ENCODE measurements at regions not wholly inside any gene's neighbourhood (a gene's known extent, or its start where the extent isn't known, plus 50 kb on each side); places are given as distances from the start of the nearest gene placed in this dataset.

DNA sequence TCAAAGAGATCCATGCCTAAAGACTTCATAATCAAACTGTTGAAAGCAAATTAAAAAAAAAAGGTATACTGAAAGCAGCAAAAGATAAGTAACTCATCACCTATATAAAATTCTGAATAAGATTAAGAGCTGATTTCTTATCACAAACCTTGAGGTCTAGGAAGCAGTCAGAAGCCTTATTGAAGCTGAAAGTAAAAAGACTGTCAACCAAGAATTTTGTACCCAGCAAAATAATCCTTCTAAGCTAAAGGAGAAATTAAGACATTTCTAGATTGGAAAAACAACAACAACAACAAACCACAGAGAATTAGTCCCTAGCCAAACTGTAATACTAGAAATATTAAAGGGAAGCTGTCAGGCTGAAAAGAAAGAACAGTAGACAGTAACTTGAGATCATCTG lies 622.9 kb downstream of the PCDH7 start:
- no peak overlapping the region for H3K27ac ChIP-seq (ENCODE audit: low read depth, low read length, poor library complexity, severe bottlenecking)
- H3K36me3 ChIP-seq (ENCODE audit: insufficient read depth, low read length) = no peaks in the 10 kb centered on the region
- H3K79me2 ChIP-seq (ENCODE audit: insufficient read depth, low read length) = no peaks in the 10 kb centered on the region
- H3K4me1 ChIP-seq (ENCODE audit: insufficient read depth, low read length, severe bottlenecking) = no peaks in the 10 kb centered on the region
- H3K27me3 ChIP-seq (ENCODE audit: insufficient read depth, low read length) = no peaks in the 10 kb centered on the region
- no peak overlapping the region for H3K4me2 ChIP-seq (ENCODE audit: low read length)
- no peaks in the 10 kb centered on the region for H4K20me1 ChIP-seq (ENCODE audit: insufficient read depth, low read length)
- no peak overlapping the region for H3K9ac ChIP-seq (ENCODE audit: low read length)
- TF ChIP-seq, protein P1, sequence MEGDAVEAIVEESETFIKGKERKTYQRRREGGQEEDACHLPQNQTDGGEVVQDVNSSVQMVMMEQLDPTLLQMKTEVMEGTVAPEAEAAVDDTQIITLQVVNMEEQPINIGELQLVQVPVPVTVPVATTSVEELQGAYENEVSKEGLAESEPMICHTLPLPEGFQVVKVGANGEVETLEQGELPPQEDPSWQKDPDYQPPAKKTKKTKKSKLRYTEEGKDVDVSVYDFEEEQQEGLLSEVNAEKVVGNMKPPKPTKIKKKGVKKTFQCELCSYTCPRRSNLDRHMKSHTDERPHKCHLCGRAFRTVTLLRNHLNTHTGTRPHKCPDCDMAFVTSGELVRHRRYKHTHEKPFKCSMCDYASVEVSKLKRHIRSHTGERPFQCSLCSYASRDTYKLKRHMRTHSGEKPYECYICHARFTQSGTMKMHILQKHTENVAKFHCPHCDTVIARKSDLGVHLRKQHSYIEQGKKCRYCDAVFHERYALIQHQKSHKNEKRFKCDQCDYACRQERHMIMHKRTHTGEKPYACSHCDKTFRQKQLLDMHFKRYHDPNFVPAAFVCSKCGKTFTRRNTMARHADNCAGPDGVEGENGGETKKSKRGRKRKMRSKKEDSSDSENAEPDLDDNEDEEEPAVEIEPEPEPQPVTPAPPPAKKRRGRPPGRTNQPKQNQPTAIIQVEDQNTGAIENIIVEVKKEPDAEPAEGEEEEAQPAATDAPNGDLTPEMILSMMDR (IDR thresholded peaks at IDR 0.05; ENCODE audit: low read length) = no peak
- TF ChIP-seq EZH2 (IDR thresholded peaks at IDR 0.05; ENCODE audit: borderline replicate concordance, low read length) = no peak
- H3K9me3 ChIP-seq (ENCODE audit: low read length) = no peaks in the 10 kb centered on the region
- H3K9me2 ChIP-seq (ENCODE audit: low read depth, low read length) = no peaks in the 10 kb centered on the region
- no peak overlapping the region for H3K4me3 ChIP-seq (ENCODE audit: low read depth, low read length, poor library complexity, severe bottlenecking)
- H2AFZ ChIP-seq (ENCODE audit: low read length) = no peak overlapping the region
- H3F3A ChIP-seq (ENCODE audit: insufficient read depth, low read length) = no peaks in the 10 kb centered on the region

DNA sequence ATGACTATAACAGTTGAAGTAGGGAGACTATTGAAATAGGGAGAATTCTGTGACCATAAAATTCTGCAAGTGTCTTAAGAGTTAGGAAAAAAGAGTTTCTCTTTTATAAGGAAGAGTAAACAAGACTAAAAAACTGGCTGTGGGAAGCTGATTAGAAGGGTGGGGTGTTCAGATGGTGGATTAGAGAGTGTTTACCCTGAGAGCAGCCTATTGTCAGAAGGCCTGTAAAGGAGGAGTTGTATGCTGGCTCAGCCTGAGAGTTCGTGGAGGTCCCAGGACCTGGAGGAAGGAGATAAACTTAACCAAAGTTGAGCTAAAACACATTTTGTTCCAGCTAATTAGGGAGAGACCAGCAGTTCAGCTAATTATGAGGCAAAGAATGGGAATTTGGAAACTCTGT lies 629.7 kb downstream of the PCDH7 start:
- no peak overlapping the region for H3K4me3 ChIP-seq (ENCODE audit: low read depth, low read length, poor library complexity, severe bottlenecking)
- H3K9me2 ChIP-seq (ENCODE audit: low read depth, low read length) = no peaks in the 10 kb centered on the region
- H3K79me2 ChIP-seq (ENCODE audit: insufficient read depth, low read length) = no peaks in the 10 kb centered on the region
- no peak overlapping the region for H3K27ac ChIP-seq (ENCODE audit: low read depth, low read length, poor library complexity, severe bottlenecking)
- H3K4me2 ChIP-seq (ENCODE audit: low read length) = no peak overlapping the region
- H3K9me3 ChIP-seq (ENCODE audit: low read length) = no peaks in the 10 kb centered on the region
- H2AFZ ChIP-seq (ENCODE audit: low read length) = no peak overlapping the region
- no peaks in the 10 kb centered on the region for H4K20me1 ChIP-seq (ENCODE audit: insufficient read depth, low read length)
- no peak overlapping the region for H3K9ac ChIP-seq (ENCODE audit: low read length)
- no peaks in the 10 kb centered on the region for H3K36me3 ChIP-seq (ENCODE audit: insufficient read depth, low read length)
- TF ChIP-seq, protein P1 (IDR thresholded peaks at IDR 0.05; ENCODE audit: low read length) = no peak
- no peak for TF ChIP-seq EZH2 (IDR thresholded peaks at IDR 0.05; ENCODE audit: borderline replicate concordance, low read length)
- no peaks in the 10 kb centered on the region for H3F3A ChIP-seq (ENCODE audit: insufficient read depth, low read length)
- H3K4me1 ChIP-seq (ENCODE audit: insufficient read depth, low read length, severe bottlenecking) = no peaks in the 10 kb centered on the region
- no peaks in the 10 kb centered on the region for H3K27me3 ChIP-seq (ENCODE audit: insufficient read depth, low read length)

DNA sequence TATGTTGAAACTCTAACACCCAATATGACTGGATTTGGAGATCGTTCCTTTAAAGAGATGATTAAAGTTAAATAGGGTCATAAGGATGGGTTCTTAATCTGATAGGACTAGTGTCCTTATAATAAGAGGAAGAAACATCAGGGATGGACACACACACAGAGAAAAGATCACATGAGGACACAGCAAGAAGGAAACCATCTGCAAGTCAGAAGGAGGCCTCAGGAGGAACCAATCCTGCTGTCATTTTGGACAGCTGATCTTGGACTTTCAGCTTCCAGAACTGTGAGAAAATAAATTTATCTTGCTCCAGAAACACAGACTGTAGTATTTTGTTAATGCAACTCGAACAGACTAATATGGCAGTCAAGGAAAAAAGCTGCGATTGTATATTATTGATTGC lies 631.5 kb downstream of the PCDH7 start:
- Histone ChIP-seq H3K27me3 (ENCODE audit: insufficient read depth, low read length) (no peaks in the 10 kb centered on the region), H3K9ac (ENCODE audit: low read length) (no peak overlapping the region), H3K9me2 (ENCODE audit: low read depth, low read length) (no peaks in the 10 kb centered on the region), H3K79me2 (ENCODE audit: insufficient read depth, low read length) (no peaks in the 10 kb centered on the region), H3K4me3 (ENCODE audit: low read depth, low read length, poor library complexity, severe bottlenecking) (no peak overlapping the region), H4K20me1 (ENCODE audit: insufficient read depth, low read length) (no peaks in the 10 kb centered on the region), H3K27ac (ENCODE audit: low read depth, low read length, poor library complexity, severe bottlenecking) (no peak overlapping the region), H3F3A (ENCODE audit: insufficient read depth, low read length) (no peaks in the 10 kb centered on the region), H3K36me3 (ENCODE audit: insufficient read depth, low read length) (no peaks in the 10 kb centered on the region), H3K4me2 (ENCODE audit: low read length) (no peak overlapping the region), H3K9me3 (ENCODE audit: low read length) (no peaks in the 10 kb centered on the region), H3K4me1 (ENCODE audit: insufficient read depth, low read length, severe bottlenecking) (no peaks in the 10 kb centered on the region), H2AFZ (ENCODE audit: low read length) (no peak overlapping the region)
- TF ChIP-seq, protein P1 (IDR thresholded peaks at IDR 0.05; ENCODE audit: low read length) = no peak
- no peak for TF ChIP-seq EZH2 (IDR thresholded peaks at IDR 0.05; ENCODE audit: borderline replicate concordance, low read length)

All from OCI-LY1 (cell line).